NCI-H1092 treated with DMSO at 0.1 percent for 48 hours (cell line): ENCODE measurements at regions not wholly inside any gene's neighbourhood (a gene's known extent, or its start where the extent isn't known, plus 50 kb on each side); places are given as distances from the start of the nearest gene placed in this dataset.

Experiments
- DNase-seq: peaks from one replicate; lab custom pipeline; 2025; lab: John Stamatoyannopoulos, UW

DNA sequence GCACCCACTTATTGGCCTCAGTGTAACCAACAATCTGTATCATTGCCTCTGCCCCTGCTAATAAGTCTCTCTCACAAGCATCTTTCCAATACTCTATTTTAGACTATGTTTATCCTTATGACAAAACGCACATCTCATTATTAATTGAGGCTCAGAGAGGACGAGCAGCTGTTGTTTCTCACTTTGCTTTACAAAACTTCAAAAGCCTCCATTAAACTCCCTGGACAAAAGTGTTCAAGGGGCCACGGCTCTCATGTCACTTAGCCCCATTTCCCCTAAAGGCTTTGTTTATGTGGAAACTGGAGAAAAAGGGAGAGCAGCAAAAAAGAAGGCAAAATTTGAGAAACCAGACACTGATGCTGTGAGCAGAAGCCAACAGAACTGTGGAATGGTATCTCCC is 180.0 kb upstream of the LNX1 start:
- no peak for DNase-seq

DNA sequence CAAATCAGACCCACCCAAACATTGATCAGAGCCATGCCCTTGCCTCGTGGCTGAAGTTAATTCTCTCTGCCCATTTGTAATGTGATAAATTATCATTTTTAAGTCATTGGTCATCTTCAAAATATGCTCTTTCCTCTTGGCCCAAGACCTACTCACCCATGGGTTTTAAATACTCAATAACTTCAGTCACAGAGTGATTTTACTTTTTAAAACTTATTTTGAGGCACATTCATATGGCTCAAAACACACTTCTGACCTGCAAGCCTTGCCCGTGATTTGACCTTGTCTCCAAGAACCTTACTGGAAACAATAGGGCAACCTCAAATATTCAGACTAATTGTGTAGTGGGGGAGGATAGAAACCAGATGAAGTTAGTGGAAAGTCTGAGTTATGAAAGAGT is 176.2 kb upstream of the LNX1 start:
- no peak for DNase-seq

DNA sequence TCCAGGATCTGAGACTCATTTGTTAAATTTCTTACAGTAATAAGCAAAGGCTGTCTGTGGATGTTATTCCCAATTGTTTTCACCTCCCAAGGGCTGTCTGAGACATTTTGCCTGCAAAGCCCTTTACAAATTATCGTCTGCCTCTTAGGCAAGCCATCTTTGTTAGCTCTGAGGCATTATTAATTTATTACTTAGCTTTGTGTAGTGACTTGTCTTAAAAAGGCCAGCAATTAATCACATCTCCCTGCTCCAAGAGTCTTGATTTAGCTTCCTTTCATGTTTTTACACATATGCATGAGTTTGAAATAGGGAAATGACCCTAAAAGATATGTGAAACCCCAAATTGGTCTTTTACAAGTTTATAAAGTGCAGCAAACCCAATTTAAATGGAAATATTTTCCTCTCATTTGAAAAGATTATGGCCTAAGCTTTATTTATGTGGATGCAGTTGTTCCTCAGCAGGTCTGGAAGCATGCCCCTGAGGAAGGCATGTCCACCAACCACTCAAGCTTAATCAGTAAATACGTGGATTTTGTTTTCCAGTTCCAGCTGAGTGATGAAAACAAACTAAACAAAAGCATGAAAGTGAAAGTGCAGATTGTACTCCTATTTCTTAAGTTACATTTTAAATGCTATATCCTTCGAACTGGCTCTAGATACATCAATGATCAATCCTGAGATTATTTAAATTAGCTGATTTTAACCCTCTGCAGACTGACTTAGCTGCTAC is 173.6 kb upstream of the LNX1 start:
- no peak for DNase-seq

DNA sequence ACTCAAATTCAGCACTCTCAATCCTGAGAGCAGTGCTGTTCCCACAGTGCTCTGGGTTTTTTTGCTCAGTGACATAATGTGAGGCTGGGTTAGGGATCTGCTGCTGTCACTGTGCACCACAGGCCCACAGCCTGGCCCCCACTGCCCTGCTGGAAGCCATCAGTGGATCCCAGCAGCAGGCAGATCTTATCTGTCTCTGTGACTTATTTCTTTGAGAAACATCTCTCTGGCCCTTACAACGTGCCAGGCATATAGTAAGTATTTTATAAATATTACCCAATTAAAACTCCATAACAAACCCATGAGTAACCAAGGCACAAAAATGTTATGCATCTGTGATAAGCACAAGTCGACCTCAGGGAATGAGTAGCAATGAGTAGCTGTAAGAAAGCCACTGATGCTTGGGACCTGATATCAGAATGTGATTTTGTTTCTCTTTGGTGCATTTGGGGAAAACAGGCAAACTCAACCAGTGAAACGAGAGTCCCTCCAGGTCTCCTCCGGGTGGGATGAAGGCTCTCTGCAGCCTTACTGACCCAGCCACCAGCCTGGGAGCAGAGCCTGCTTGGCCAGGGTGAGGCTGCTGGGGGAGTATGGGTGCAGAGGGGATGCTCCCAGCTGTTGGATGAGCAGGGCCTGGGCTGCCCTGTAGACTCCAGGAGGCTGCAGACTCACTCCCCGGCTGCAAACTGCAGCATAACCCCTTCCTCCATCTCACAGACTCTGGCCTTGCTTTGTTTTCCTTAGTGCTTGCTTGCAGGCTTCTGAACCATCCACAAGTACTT is 172.7 kb upstream of the LNX1 start:
- DNase-seq: no peak

DNA sequence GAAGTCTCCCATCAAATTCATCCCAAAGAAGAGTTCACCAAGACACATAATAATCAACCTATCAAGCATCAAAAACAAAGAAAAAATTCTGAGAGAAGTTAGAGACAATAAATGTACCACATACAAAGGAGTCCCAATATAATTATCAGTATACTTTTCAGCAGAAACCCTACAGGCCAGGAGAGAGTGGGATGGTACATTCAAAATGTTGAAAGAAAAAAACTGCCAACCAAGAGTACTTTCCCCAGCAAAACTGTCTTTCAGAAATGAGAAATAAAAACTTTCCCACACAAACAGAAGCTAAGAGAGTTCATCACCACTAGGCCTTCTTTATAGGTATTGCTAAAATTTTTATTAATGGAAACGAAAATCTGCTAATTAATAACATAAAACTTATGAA is 164.4 kb upstream of the LNX1 start:
- no peak for DNase-seq

DNA sequence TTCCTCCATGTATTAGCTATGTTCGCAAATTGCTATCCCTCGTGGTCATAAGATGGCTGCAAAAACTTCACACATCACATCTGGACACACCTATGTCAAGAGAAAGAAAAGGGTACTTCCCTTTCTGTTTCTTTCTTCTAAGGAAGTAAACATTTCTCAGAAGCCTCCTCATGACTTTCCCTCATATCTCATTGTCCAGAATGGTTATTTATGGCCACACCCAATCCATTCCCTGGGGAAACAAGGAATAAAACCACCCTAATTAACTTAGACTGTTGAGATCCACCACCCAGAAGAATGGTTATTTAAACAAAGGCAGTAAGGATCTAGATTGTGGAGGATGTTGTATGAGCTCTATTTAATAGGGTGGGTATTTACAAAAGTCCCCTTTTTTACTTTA is 160.8 kb upstream of the LNX1 start:
- no peak for DNase-seq

DNA sequence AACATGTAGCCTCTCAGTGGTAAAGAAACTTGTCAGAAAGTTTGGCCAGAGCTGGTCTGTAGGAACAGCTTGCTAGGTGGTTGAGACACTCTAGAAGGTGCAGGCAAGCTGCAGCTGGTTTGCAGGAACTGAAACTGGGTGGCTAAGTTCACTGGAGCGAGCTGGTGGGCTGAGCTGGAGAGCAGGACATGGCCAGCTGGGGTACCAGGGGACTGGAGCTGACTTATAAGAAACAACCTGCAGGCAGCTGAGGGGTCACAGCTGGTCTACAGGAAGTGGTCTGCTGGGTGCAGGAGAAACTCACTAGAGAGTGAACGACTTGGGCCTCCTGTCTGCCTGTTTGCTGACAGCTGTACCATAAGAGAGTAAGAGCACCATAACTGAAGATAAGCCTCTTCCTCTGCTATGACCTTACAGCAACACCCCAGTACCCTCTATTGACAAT is 157.1 kb upstream of the LNX1 start:
- DNase-seq: no peak

DNA sequence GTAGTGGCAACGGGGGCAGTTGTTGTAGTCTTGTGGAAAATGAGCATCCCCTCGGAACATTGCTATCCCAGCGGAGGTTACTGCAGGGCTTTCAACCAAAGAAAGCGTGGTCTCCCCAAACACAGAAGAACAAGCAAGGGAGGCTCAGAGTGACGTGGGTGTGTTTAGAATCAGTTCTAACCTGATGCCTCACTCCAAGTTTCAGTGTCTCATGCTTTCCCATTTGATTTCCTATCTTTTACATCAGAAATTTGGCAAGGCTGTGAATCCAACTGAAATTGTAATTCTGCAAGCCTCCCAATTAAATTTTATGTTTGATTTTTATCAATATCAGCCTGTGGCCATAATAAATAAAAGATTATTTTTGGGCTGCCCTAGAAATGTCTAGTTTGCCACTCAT is 156.1 kb upstream of the LNX1 start:
- no peak for DNase-seq

DNA sequence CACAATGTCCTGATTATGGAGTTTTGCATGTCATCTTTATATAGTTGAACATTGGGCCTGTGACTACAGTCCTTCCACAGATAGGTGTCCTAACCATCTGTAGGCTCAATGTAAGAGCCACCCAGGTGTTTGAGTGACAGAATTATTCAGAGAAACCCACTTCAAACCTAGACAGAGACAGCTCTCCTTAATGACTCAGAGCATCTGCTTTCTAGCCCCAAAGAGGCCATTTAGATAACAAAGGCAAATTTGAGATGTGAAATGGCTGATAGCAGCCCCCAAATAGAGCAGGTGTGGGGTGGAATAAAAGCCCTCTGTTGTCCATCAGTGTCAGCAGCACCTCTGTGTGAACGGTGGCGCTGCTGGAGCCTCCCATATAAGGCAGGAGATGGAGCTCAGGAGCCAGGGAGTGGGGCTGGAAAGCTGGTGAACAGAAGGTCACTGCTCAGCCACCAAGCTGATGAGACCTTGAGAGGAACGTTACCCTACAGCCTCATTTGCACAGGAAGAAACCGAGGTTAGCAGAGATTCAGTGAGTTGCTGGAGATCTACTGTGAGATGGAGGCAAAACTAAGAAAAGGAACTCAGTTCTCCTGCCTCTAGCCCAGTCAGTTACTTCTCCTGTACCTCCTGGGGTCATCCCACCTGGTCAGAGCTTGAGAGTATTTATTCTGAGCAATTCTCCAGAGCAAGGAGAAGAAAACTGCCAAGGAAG is 153.3 kb upstream of the LNX1 start:
- peak; percentile 36 for DNase-seq

DNA sequence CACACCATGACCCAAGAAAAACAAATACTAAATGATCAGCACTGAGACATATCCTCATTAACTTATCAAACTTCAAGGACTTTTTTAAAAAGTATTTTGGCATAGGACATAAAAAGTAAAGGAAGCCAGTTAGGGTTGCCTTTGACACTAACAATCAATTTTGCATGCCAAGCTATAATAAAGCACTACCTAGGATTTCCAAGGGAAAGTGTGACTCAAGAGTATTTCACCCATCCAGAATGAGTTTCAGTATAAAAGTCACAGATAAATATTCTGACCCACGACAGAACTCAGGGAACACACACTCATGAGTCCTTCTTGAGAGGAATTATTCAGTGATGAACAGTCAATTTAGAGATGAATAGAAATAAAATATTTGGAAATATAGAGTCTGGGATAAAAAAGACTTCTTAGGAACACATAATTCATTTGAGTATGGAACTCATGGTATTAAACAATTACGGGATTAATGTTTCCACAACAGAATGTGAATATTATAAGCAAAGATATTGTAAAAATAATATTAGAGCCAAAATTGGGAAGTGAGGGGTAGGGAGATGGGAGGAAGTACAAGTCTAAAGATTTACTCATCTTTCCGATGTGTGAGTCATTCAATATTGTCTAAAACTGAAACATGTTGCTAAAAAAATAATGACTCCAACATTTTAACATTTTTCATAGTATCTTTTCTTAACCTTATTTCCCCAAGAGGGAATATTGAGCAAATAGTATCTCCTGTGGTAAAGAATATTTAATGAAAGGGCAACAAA is 143.5 kb upstream of the LNX1 start:
- no peak for DNase-seq

DNA sequence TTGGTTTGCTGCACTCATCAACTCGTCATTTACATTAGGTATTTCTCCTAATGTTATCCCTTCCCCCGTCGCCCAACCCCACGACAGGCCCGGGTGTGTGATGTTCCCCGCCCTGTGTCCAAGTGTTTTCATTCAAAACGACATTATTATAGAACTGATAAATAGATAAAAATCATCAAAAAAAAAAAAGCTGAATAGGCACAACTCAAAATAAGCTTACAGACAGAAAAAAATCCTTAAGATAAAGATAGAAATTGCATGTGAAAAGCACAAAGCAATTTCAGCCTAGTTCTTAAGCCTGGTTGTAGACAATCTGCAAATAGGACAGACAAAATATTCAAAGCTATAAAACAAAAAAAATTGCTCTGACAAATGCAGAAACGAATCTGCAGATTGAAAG is 142.9 kb upstream of the LNX1 start:
- no peak for DNase-seq

DNA sequence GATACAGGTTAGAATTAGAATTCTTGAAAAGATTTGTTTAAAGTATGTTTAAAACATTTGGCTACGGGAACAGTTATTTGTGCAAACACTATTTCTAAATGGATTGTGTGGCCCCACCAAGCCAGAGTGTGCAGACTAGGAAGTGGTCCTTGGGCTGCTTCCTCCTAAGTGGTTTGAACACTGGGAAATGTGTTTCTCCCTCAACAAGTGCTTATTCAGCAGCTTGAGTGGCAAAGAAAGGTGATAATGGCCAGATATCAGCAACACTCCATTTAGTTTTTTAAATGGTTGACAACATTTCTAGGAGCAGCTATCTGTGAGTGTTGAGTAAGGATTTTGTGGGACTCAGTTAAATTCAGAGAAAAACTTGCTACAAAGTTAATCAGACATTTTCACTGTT is 141.4 kb upstream of the LNX1 start:
- no peak for DNase-seq

DNA sequence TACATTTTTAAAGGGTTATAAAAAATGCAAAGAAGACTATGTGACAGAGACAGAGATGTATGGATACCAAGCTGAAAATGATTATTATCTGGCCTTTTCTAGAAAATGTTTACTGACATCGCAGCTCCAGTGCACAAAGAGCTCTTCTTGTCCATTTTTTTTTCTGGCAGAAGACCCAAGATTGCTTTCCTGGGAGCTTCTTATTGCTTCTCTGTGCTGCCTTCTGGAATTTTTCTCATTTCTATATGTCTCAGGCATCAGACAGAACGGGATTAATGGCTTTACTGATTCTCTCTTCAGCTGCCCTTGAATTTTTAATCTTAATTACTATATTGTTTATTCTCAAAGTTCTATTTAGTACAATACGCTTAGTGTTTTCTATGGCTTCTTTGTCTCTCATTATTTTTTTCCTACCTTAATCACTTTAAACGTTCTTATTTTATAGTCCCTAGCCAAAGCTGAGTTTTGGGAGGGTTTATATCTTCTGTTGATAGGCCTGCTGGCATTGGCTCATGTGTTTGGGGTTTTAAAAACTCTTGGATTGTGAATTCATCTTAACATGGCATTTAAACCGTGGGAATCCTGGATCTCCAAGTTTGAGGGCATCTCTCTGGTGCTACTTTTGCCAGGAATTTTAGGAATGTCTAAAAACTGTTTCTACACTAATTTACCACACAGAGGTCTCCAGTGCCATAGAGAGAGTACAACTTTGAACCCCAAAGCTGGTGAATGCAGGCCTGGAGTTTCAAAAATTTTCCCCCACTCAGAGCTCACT is 138.9 kb upstream of the LNX1 start:
- DNase-seq: no peak

DNA sequence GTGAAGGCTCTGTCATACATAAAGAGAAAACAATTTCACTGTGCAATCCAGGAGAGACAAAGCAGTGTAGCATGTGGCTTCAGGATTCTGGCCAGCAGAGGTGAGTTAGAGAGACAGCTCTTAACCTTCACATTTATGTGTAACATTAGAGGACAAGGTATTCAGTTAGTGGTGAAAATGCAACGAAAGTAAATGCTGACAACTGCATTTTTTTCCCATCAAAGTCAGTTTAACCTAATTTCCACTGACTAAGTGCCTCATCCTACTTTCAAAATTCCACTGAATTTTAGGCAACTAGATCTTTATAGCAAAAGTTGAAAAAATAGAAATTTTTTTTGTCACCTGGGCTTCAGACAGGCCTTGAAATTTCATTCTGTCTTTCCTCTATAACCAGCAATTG is 130.8 kb upstream of the LNX1 start:
- no peak for DNase-seq

DNA sequence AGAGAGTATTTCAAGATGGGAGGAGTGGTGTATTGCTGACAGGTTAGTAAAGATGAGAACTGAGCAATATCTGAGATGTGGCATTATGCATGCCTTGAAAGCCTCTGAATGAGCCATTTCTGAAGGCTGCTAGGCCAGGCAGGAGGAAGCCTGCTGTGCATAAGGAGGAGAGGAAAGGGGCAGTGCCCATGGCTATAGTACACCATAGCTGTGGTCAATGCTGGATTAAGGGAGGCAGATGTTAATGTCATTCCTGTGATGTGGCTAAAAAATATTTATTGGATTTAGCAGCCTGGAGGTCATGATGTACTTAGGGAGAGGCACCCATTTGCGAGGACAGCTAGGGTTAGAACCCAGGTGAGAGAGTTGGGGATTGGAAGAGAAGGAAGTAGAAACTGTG is 130.0 kb upstream of the LNX1 start:
- DNase-seq: no peak

DNA sequence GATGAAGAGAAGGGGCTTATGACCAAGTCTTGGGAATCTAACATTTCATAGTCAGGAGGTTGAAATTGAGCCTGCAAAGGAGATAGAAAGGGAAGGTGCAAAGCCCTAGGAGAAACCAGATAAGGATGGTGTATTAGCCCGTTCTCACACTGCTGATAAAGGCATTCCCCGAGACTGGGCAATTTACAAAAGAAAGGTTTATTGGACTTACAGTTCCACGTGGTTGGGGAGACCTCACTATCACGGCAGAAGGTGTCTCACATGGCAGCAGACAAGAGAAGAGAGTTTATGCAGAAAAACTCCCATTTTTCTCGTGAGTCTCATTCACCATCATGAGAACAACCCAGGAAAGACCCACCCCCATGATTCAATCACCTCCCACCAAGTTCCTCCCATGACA is 129.5 kb upstream of the LNX1 start:
- DNase-seq: no peak

DNA sequence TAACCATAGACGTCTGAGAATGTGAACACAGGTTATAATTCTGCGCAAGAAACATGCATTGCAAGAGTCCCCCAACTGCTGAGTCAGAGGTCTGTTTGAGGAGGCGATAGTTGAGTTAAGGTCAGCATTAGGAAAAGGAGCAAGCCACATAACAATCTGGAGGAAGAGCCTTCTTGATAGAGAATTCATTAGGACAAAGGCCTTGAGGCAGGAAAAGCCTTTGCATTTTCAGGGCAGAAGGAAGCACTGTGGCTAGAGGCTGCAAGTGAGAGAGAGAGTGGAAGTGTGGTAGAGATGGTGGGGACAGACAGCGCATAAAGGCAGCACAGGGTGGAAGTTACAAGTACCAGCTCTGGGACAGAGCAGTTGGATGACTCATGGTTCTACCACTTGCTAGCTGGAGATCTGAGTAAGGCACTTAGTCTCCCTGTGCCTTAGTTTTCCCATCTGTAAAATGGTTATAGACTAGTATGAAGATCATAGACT is 125.8 kb upstream of the LNX1 start:
- no peak for DNase-seq

DNA sequence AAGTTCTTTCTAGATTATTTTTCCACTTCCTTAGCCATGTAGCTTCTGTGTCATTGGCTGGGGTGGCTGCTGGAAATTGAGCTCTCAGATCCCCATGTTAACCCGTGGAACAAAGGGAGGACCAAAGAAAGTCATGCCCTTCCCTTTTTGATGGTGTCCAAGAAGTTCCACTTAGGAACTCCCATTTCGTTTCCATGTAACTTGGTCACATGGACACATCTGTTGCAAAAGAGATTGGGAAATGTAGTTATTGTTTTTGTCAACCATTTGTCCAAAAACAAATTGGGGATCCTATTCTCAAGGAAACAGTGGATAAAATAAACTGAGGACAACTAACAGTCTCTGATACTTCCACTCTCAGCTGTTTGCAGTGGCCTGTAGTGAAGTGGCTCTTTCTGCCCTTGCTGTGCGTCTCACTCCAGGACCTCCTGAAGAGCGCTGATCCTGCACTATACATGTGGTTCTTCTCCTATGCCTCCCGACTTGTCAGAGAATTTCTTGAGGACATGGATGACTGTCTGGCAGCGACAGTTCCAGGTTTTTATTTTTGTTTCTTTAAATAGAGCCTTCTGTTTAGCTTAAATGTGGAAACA is 125.3 kb upstream of the LNX1 start:
- no peak for DNase-seq

DNA sequence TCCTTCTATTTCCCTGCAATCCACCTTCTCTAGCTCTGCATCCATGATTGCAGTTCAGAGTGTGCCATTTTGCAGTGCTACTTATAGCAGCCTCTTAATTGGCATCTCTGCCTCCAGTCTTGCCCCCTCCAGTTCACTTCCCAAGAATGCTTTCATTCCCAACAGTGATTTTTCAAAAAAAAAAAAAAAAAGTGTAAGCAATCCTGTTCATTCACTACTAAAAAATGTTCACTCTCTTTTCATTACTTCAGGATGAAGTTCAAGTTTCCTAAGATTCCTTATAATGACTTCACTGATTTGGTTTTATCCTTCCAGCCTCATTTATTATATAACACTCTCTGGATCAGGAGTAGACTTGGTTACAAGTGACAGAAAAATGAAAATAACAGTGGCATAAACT is 124.7 kb upstream of the LNX1 start:
- no peak for DNase-seq

DNA sequence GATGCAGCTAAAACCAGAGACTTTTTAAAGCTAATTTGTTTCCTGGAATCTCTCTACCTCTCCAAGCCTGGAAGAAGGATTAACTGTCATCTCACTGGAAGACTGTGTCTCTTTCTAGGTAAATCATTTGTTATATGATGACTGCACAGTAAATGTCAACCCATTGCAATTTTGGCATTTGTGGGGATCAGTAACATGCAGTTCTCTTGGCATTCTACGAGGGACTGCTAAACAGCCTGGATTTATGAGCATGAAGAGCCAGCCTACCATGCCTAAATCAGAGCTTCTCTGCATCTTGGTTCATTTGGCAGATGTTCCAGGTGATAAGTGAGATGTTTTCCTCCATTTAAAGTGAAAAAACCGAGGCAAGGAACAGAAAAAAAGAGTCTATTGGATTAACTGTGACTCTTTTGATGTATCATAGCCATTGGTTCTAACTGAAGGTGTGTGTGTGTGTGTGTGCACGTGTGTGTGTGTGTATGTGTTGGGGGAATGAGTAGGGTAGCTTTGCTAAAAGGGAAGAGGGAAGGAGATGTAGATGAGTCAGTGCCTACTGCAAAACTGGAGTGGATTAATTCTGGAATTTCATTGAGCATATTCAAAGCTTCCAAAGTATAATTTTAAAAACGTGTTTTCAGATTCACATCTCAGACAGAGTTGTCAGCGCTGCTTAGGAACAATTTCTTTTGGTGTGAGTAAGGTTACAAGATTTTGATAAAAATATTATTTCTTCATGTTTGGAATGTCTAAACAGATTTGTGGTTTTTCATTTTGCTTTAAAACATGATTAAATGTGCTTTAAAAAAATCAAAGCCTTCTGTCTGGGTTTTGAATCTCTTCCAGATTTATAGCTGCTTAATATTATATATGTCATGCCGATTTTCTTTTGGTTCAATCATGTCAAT is 123.2 kb upstream of the LNX1 start:
- DNase-seq: no peak
